Peyer's patch (tissue), 4 donors: ENCODE measurements at regions not wholly inside any gene's neighbourhood (a gene's known extent, or its start where the extent isn't known, plus 50 kb on each side); places are given as distances from the start of the nearest gene placed in this dataset.

Experiments used
- CTCF ChIP-seq, 6 experiments: fragments of 450-650 bp in 4 of 6; fragments of 200-600 bp in 2 of 6; sonication (generic) in 1 of 6; IDR thresholded peaks; one replicate each; pipeline ENCODE4 v1.5.1; 2017 to 2019; ENCODE audit warnings: antibody characterized with exemption in 6 of 6, mild to moderate bottlenecking in 3 of 6, moderate library complexity in 1 of 6
- POLR2A ChIP-seq, 2 donors: fragments of 450-650 bp; IDR thresholded peaks; one replicate each; pipeline ENCODE4 v1.5.1; 2017; ENCODE audit warnings: antibody characterized with exemption in 2 of 2, mild to moderate bottlenecking in 2 of 2, moderate library complexity in 2 of 2

GRCh38 chr15:61671736-61672135 is 388.5 kb downstream of the VPS13C start:
- TF ChIP-seq CTCF (IDR thresholded peaks at IDR 0.05) (no peak), POLR2A (IDR thresholded peaks at IDR 0.05) (no peak)
